HG02970 (cell line): ENCODE measurements at regions not wholly inside any gene's neighbourhood (a gene's known extent, or its start where the extent isn't known, plus 50 kb on each side); places are given as distances from the start of the nearest gene placed in this dataset.
"Not testable (repeated sequence)": the region's sequence is repeated elsewhere in the genome, so short reads cannot be mapped to it uniquely, and the experiment has no call there.

Source experiments
- ATAC-seq: cut with Tn5 transposase; IDR thresholded peaks from one replicate; pipeline ENCODE4 v1.9.1; 2021; ENCODE audit warnings: mild to moderate bottlenecking, moderate library complexity, moderate number of reproducible peaks; ENCODE audit not compliant: unreplicated experiment, low FRiP score

- ATAC-seq = no peak
Observed at GRCh38 chr2:207216457-207216856, 50.7 kb upstream of the KLF7 start.

DNA sequence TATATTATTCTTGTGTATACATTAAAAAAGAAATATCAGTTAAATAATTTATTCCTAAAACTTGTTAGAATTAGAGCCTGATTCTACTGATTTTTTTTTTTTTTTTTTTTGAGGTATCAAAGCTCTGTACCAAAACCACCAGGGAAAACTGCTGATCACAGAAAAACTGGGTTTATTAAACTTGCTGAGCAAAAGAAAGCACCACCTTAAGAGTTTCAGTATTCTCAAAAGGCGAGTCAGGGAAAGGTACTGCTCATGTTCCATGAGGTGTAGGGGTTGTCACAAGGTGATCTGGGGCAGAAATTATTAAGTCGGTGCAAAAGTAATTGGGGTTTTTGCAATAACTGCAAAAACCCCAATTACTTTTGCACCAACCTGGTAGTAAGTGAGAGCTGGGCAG is 51.7 kb upstream of the KLF7 start:
- no peak for ATAC-seq

GRCh38 chr2:207219081-207219630 is 53.4 kb upstream of the KLF7 start:
- no peak for ATAC-seq

- ATAC-seq = no peak
Observed at GRCh38 chr2:207219676-207220501, 54.1 kb upstream of the KLF7 start.

GRCh38 chr2:207221731-207222130 is 56.0 kb upstream of the KLF7 start:
- ATAC-seq = no peak

- peak; percentile 51 for ATAC-seq
Observed at GRCh38 chr2:207223051-207223450, 57.3 kb upstream of the KLF7 start.

DNA sequence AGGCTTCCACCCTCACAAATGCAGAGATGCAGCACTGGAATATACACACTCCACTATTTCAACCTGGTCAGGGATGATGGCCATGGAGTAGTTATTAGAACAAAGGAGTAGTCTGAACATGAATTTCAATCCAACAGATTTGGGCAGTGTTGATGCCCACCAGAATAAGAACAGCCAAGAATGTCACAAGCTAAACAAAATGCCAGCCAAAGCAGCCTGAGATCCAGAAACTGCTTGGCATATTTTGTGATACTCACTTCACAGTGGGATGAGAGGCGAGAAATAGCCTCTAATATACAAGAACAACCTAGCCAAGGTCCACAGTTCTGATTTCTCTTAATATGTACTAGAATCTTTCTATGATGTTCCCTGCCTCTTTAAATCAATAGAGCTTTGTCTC is 58.6 kb upstream of the KLF7 start:
- ATAC-seq = no peak

GRCh38 chr2:207224791-207225482 is 59.2 kb upstream of the KLF7 start:
- ATAC-seq = no peak

DNA sequence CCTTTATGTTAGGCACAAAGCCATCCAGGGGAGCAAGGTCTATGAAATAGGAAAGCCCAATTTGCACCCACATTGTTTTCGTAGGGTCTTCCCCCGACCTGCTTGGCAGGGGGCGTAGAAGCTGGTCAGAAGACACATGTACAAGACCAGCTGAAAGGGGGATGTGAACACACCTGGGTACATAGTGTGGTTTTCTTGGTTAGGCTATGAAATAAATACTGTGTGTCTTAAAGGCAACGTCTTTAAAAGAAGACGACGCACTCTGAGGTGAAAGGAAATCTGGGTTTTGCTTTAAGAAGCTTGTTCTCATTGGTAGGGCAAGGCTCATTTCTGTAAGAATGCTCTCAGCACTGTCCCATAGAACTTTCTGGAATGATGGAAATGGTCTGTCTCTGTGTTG is 60.0 kb upstream of the KLF7 start:
- ATAC-seq = no peak

GRCh38 chr2:207226243-207226642 is 60.5 kb upstream of the KLF7 start:
- ATAC-seq = no peak

GRCh38 chr2:207226671-207227061 is 60.9 kb upstream of the KLF7 start:
- no peak for ATAC-seq

- ATAC-seq = no peak
Observed at GRCh38 chr2:207227062-207227748, 61.5 kb upstream of the KLF7 start.

DNA sequence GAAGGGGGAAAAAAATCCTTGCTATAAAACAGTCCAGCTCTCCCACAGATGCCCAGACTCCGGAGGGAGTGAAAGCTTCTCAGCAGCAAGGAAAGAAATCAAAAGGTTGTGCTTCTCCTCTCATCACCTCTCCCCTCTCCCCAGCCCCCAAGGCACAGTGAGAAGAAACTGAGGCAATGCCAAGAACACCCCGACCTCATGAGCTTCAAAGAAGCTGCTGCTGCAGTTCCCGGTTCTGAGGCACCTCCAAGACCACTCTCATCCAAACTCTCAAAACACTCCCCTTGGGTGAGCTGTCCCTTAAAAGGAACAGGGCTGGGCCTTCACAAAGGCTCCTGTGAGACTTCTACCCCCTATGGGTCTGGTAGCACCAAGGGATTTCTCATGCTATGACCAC is 62.0 kb upstream of the KLF7 start:
- ATAC-seq = no peak

- ATAC-seq = no peak
Observed at GRCh38 chr2:207228402-207228801, 62.7 kb upstream of the KLF7 start.

GRCh38 chr2:207229161-207229560 is 63.4 kb upstream of the KLF7 start:
- ATAC-seq = no peak

GRCh38 chr2:207230261-207231105 is 64.7 kb upstream of the KLF7 start:
- no peak for ATAC-seq

DNA sequence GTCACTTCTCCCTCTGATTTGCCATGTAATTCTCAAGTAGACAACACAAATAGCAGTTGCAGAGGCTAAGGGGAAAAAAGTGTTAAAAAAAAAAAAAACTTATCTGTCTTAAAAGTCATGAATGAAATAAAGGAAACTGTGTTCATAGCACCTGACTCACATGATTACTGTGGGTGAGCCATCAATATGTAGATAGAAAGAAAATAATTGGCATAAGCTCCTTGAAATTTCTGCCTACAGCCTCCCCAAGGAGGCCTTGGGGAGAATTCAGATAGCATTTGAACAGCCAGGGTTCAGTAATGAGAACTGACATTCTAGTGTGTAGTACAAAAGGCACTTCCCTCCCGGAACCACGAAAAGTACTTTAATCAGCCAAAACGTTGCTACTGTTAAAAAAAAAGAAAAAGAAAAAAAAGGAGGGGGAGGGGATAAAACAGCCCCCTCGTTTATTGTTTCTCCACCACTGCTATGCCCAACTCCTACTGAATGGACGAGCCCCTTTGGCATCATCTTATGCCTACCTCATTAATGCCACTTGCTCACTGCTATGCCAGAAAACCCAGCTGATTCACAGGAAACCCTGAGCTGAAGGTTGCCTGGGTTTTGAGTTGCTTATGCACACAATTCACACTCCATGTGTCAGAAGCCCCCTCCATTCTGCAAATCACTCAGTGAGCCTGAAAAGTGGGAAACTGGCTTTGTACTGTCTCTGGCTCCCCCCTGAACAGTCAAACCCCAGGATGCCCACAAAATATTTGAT is 65.5 kb upstream of the KLF7 start:
- no peak for ATAC-seq

GRCh38 chr2:207231967-207232366 is 66.2 kb upstream of the KLF7 start:
- no peak for ATAC-seq

- not testable (repeated sequence) for ATAC-seq
Observed at GRCh38 chr2:207233141-207233540, 67.4 kb upstream of the KLF7 start.

- no peak for ATAC-seq
Observed at GRCh38 chr2:207233731-207234130, 68.0 kb upstream of the KLF7 start.
